ENCODE measurements at regions not wholly inside any gene's neighbourhood (a gene's known extent, or its start where the extent isn't known, plus 50 kb on each side); places are given as distances from the start of the nearest gene placed in this dataset.

- TF ChIP-seq CTCF (IDR thresholded peaks at IDR 0.05), result no peak
- no peak for TF ChIP-seq POLR2A (IDR thresholded peaks at IDR 0.05)
- TF ChIP-seq POLR2AphosphoS5 (IDR thresholded peaks at IDR 0.05; ENCODE audit: insufficient read depth in 1 of 2, low read depth in 1 of 2), result no peak
Observed at GRCh38 chr10:83357627-83358026, 781.7 kb upstream of the GHITM start.

All from vagina (tissue), 2 donors.